A549 (cell line): ENCODE measurements at regions not wholly inside any gene's neighbourhood (a gene's known extent, or its start where the extent isn't known, plus 50 kb on each side); places are given as distances from the start of the nearest gene placed in this dataset.

Source experiments
- CTCF ChIP-seq: fragments of >200 bp; sonication (Bioruptor Twin); formaldehyde crosslinking; IDR thresholded peaks from 3 replicates; pipeline ENCODE4 v1.5.1; 2016
- EHF ChIP-seq: fragments of 250-450 bp; sonication (Bioruptor Pico); IDR thresholded peaks from 2 replicates; pipeline ENCODE4 v1.5.0; 2020; ENCODE audit warnings: mild to moderate bottlenecking
- FOSB ChIP-seq: fragments of 250-450 bp; sonication (Bioruptor Pico); IDR thresholded peaks from 2 replicates; pipeline ENCODE4 v1.5.0; 2020; ENCODE audit warnings: mild to moderate bottlenecking, moderate library complexity
- FOSL2 ChIP-seq, 2 experiments: fragments of 450-650 bp in 1 of 2; fragments of >200 bp in 1 of 2; sonication (Bioruptor Twin) in 1 of 2; formaldehyde crosslinking; IDR thresholded peaks; 2 replicates each; pipeline versions ENCODE4 v1.5.0 to v1.6.1; 2016 to 2020; ENCODE audit warnings: mild to moderate bottlenecking in 1 of 2, moderate library complexity in 1 of 2
- NR3C1 ChIP-seq: fragments of >200 bp; sonication (Bioruptor Twin); formaldehyde crosslinking; IDR thresholded peaks from 3 replicates; pipeline ENCODE4 v1.6.1; 2017
- SMC3 ChIP-seq: fragments of >200 bp; sonication (Bioruptor Twin); formaldehyde crosslinking; IDR thresholded peaks from 3 replicates; pipeline ENCODE4 v1.6.1; 2018; ENCODE audit warnings: inconsistent platforms

GRCh38 chr18:78479443-78479842 lies 500.2 kb upstream of the SALL3 start:
- TF ChIP-seq EHF (CRISPR knock-in tag) (no peak), CTCF (no peak), FOSL2 (IDR thresholded peaks at IDR 0.05) (no peak), FOSL2 (CRISPR knock-in tag; IDR thresholded peaks at IDR 0.05) (no peak), SMC3 (no peak), NR3C1 (no peak), FOSB (CRISPR knock-in tag) (no peak)
